Colonic mucosa (tissue), 4 donors: ENCODE measurements at regions not wholly inside any gene's neighbourhood (a gene's known extent, or its start where the extent isn't known, plus 50 kb on each side); places are given as distances from the start of the nearest gene placed in this dataset.
"Not testable (repeated sequence)": the region's sequence is repeated elsewhere in the genome, so short reads cannot be mapped to it uniquely, and the experiment has no call there.

Experiments used
- DNase-seq: peaks from one replicate; pipeline ENCODE4 v3.0.0-alpha.2; 2020
- H3K27ac ChIP-seq: fragments of 200-600 bp; one replicate; pipeline ENCODE4 v1.8.0; 2021
- H3K27me3 ChIP-seq: fragments of 200-600 bp; one replicate; pipeline ENCODE4 v1.8.0; 2021
- H3K36me3 ChIP-seq: fragments of 200-600 bp; one replicate; pipeline ENCODE4 v1.8.0; 2021
- H3K4me1 ChIP-seq: fragments of 200-600 bp; one replicate; pipeline ENCODE4 v1.8.0; 2021; ENCODE audit warnings: mild to moderate bottlenecking
- H3K4me3 ChIP-seq: fragments of 200-600 bp; one replicate; pipeline ENCODE4 v1.8.0; 2021
- H3K9ac ChIP-seq, 2 donors: one replicate each; pipeline ENCODE4 v1.7.0; 2013; ENCODE audit warnings: control low read depth in 2 of 2, low read depth in 2 of 2, low read length in 2 of 2
- H3K9me3 ChIP-seq: fragments of 200-600 bp; one replicate; pipeline ENCODE4 v1.8.0; 2021
- CTCF ChIP-seq: fragments of 200-600 bp; IDR thresholded peaks from one replicate; pipeline ENCODE4 v1.8.0; 2022; ENCODE audit warnings: antibody characterized with exemption, mild to moderate bottlenecking
- intact Hi-C: fragments of 100-400 bp; cut with DNase I; formaldehyde crosslinking; loops from one replicate; pipeline ENCODE4 v1.14.1; 2022
- donor health status: healthy.
- donor health status: DM: no; HTN: no; CAD: no.
- donor health status: DM: no; HTN: no; CAD: no.

GRCh38 chr21:27550287-27550686 is 583.4 kb upstream of the ADAMTS5 start:
- no peak for DNase-seq
- Histone ChIP-seq H3K36me3 (no peaks in the 10 kb centered on the region), H3K27me3 (no peaks in the 10 kb centered on the region), H3K4me3 (no peak overlapping the region), H3K4me1 (no peaks in the 10 kb centered on the region), H3K9ac (no peak overlapping the region), H3K9me3 (no peaks in the 10 kb centered on the region), H3K27ac (no peak overlapping the region)
- intact Hi-C loops = no loop called here
- no peak for TF ChIP-seq CTCF

GRCh38 chr21:27548486-27548885 is 581.6 kb upstream of the ADAMTS5 start:
- Histone ChIP-seq H3K36me3 (no peaks in the 10 kb centered on the region), H3K9me3 (no peaks in the 10 kb centered on the region), H3K27me3 (no peaks in the 10 kb centered on the region), H3K4me1 (no peaks in the 10 kb centered on the region), H3K27ac (no peak overlapping the region), H3K9ac (no peak overlapping the region), H3K4me3 (no peak overlapping the region)
- intact Hi-C loops = no loop called here
- no peak for DNase-seq
- no peak for TF ChIP-seq CTCF

- Histone ChIP-seq H3K27ac (no peak overlapping the region), H3K4me3 (no peak overlapping the region), H3K9me3 (no peaks in the 10 kb centered on the region), H3K4me1 (no peaks in the 10 kb centered on the region), H3K9ac (no peak overlapping the region), H3K27me3 (no peaks in the 10 kb centered on the region), H3K36me3 (no peaks in the 10 kb centered on the region)
- no peak for TF ChIP-seq CTCF
- no peak for DNase-seq
- intact Hi-C loops = no loop called here
These were observed 579.0 kb upstream of the ADAMTS5 start for GRCh38 chr21:27545754-27546349.

GRCh38 chr21:27542126-27542525 is 575.2 kb upstream of the ADAMTS5 start:
- H3K36me3 ChIP-seq, H3K4me3 ChIP-seq, H3K27me3 ChIP-seq, intact Hi-C loops, DNase-seq, H3K9ac ChIP-seq, H3K9me3 ChIP-seq, H3K4me1 ChIP-seq, H3K27ac ChIP-seq: not testable (repeated sequence)

- no peak for DNase-seq
- no peaks in the 10 kb centered on the region for H3K27me3 ChIP-seq
- H3K27ac ChIP-seq = no peak overlapping the region
- no peak overlapping the region for H3K9ac ChIP-seq
- no peaks in the 10 kb centered on the region for H3K9me3 ChIP-seq
- TF ChIP-seq CTCF = no peak
- no peaks in the 10 kb centered on the region for H3K4me1 ChIP-seq
- intact Hi-C loops = no loop called here
- H3K4me3 ChIP-seq = no peak overlapping the region
- H3K36me3 ChIP-seq = no peaks in the 10 kb centered on the region
These were observed 569.4 kb upstream of the ADAMTS5 start for GRCh38 chr21:27536319-27536718.

GRCh38 chr21:27535188-27535587 is 568.3 kb upstream of the ADAMTS5 start:
- no peaks in the 10 kb centered on the region for H3K9me3 ChIP-seq
- intact Hi-C loops = no loop called here
- H3K36me3 ChIP-seq = no peaks in the 10 kb centered on the region
- H3K27me3 ChIP-seq = no peaks in the 10 kb centered on the region
- no peak for TF ChIP-seq CTCF
- H3K9ac ChIP-seq = no peak overlapping the region
- H3K4me3 ChIP-seq = no peak overlapping the region
- DNase-seq = no peak
- no peaks in the 10 kb centered on the region for H3K4me1 ChIP-seq
- H3K27ac ChIP-seq = no peak overlapping the region
